T-helper 17 cell (primary cell): ENCODE measurements at regions not wholly inside any gene's neighbourhood (a gene's known extent, or its start where the extent isn't known, plus 50 kb on each side); places are given as distances from the start of the nearest gene placed in this dataset.
"Not testable (repeated sequence)": the region's sequence is repeated elsewhere in the genome, so short reads cannot be mapped to it uniquely, and the experiment has no call there.

Source experiments
- ATAC-seq: fragments of 150-1000 bp; cut with Tn5 transposase; 2 replicates; pipeline ENCODE4 v1.10.0; 2021; ENCODE audit warnings: mild to moderate bottlenecking, moderate library complexity
- DNase-seq, 3 donors: peaks; one replicate each; pipeline versions ENCODE4 v3.0.0 to v3.0.0-alpha.2; 2020 to 2021
- H3K9me3 ChIP-seq: one replicate; pipeline ENCODE4 v1.7.0; 2013; ENCODE audit warnings: low read length, mild to moderate bottlenecking; ENCODE audit not compliant: control insufficient read depth, poor library complexity, severe bottlenecking
- H3K27ac Mint-ChIP-seq: one replicate; pipeline ENCODE4 v1.8.0; 2022; ENCODE audit warnings: mild to moderate bottlenecking, moderate library complexity, mixed read lengths
- H3K27me3 Mint-ChIP-seq: one replicate; pipeline ENCODE4 v1.8.0; 2022; ENCODE audit warnings: mixed read lengths
- H3K36me3 Mint-ChIP-seq: one replicate; pipeline ENCODE4 v1.8.0; 2022; ENCODE audit warnings: low read depth, mixed read lengths
- H3K4me1 Mint-ChIP-seq: one replicate; pipeline ENCODE4 v1.8.0; 2022; ENCODE audit warnings: mild to moderate bottlenecking, mixed read lengths
- H3K4me3 Mint-ChIP-seq: one replicate; pipeline ENCODE4 v1.8.0; 2022; ENCODE audit warnings: mild to moderate bottlenecking, moderate library complexity, mixed read lengths

GRCh38 chr11:69890476-69890875, 71.3 kb upstream of the FGF3 start:
- ATAC-seq (no peak), DNase-seq (no peak)
- Mint-ChIP-seq H3K36me3 (no peaks in the 10 kb centered on the region), H3K27me3 (peaks cover 65% of the 10 kb centered on the region), H3K4me1 (peaks cover 5% of the 10 kb centered on the region), H3K4me3 (no peak overlapping the region), H3K27ac (no peak overlapping the region)
- H3K9me3 ChIP-seq = no peaks in the 10 kb centered on the region

GRCh38 chr11:69891421-69892236, 72.4 kb upstream of the FGF3 start:
- Mint-ChIP-seq H3K27me3 (peaks cover 65% of the 10 kb centered on the region), H3K4me1 (peaks cover 5% of the 10 kb centered on the region), H3K36me3 (no peaks in the 10 kb centered on the region), H3K4me3 (no peak overlapping the region), H3K27ac (no peak overlapping the region)
- H3K9me3 ChIP-seq = no peaks in the 10 kb centered on the region
- ATAC-seq (no peak), DNase-seq (no peak)

GRCh38 chr11:69892237-69892985, 73.2 kb upstream of the FGF3 start:
- H3K27ac Mint-ChIP-seq = no peak overlapping the region
- H3K27me3 Mint-ChIP-seq = peaks cover 70% of the 10 kb centered on the region
- H3K4me1 Mint-ChIP-seq = peaks cover 5% of the 10 kb centered on the region
- no peaks in the 10 kb centered on the region for H3K36me3 Mint-ChIP-seq
- H3K9me3 ChIP-seq = no peaks in the 10 kb centered on the region
- DNase-seq (no peak), ATAC-seq (no peak)
- H3K4me3 Mint-ChIP-seq = no peak overlapping the region

- peaks cover 69% of the 10 kb centered on the region for H3K27me3 Mint-ChIP-seq
- ATAC-seq (no peak), DNase-seq (no peak)
Measured at GRCh38 chr11:69892986-69893555, 73.9 kb upstream of the FGF3 start.

GRCh38 chr11:69893631-69894030, 74.4 kb upstream of the FGF3 start:
- H3K27me3 Mint-ChIP-seq = peaks cover 66% of the 10 kb centered on the region
- H3K36me3 Mint-ChIP-seq = no peaks in the 10 kb centered on the region
- H3K27ac Mint-ChIP-seq = no peak overlapping the region
- no peak overlapping the region for H3K4me3 Mint-ChIP-seq
- no peak for ATAC-seq
- no peak for DNase-seq
- peaks cover 3% of the 10 kb centered on the region for H3K4me1 Mint-ChIP-seq
- H3K9me3 ChIP-seq = no peaks in the 10 kb centered on the region

More at GRCh38 chr11:69892986-69893555, 73.9 kb upstream of the FGF3 start:
- Mint-ChIP-seq H3K4me1 (peaks cover 5% of the 10 kb centered on the region), H3K36me3 (no peaks in the 10 kb centered on the region), H3K4me3 (no peak overlapping the region), H3K27ac (no peak overlapping the region)
- H3K9me3 ChIP-seq = no peaks in the 10 kb centered on the region

- H3K4me1 Mint-ChIP-seq = peaks cover 3% of the 10 kb centered on the region
- DNase-seq = no peak
- no peaks in the 10 kb centered on the region for H3K9me3 ChIP-seq
- no peak for ATAC-seq
- peak overlapping the region; percentile 5 for H3K4me3 Mint-ChIP-seq
- H3K27ac Mint-ChIP-seq = no peak overlapping the region
- peaks cover 65% of the 10 kb centered on the region for H3K27me3 Mint-ChIP-seq
- no peaks in the 10 kb centered on the region for H3K36me3 Mint-ChIP-seq
Measured at GRCh38 chr11:69894181-69894611, 75.0 kb upstream of the FGF3 start.

- Mint-ChIP-seq H3K27ac (no peak overlapping the region), H3K36me3 (no peaks in the 10 kb centered on the region), H3K4me3 (no peak overlapping the region), H3K4me1 (peaks cover 3% of the 10 kb centered on the region), H3K27me3 (peaks cover 65% of the 10 kb centered on the region)
- no peak for ATAC-seq
- DNase-seq = no peak
- H3K9me3 ChIP-seq = no peaks in the 10 kb centered on the region
Measured at GRCh38 chr11:69894648-69895047, 75.4 kb upstream of the FGF3 start.

GRCh38 chr11:69896250-69896649, 77.0 kb upstream of the FGF3 start:
- no peak overlapping the region for H3K4me3 Mint-ChIP-seq
- H3K27ac Mint-ChIP-seq = no peak overlapping the region
- ATAC-seq (no peak), DNase-seq (no peak)
- peaks cover 62% of the 10 kb centered on the region for H3K27me3 Mint-ChIP-seq
- no peaks in the 10 kb centered on the region for H3K9me3 ChIP-seq
- peaks cover 3% of the 10 kb centered on the region for H3K4me1 Mint-ChIP-seq
- no peaks in the 10 kb centered on the region for H3K36me3 Mint-ChIP-seq

GRCh38 chr11:69898123-69898522, 78.9 kb upstream of the FGF3 start:
- Mint-ChIP-seq H3K27me3 (peaks cover 61% of the 10 kb centered on the region), H3K27ac (no peak overlapping the region)

GRCh38 chr11:69899957-69900821, 81.0 kb upstream of the FGF3 start:
- no peak for DNase-seq
- Mint-ChIP-seq H3K27me3 (peaks cover 57% of the 10 kb centered on the region), H3K27ac (no peak overlapping the region), H3K4me1 (no peaks in the 10 kb centered on the region), H3K36me3 (no peaks in the 10 kb centered on the region), H3K4me3 (no peak overlapping the region)
- no peaks in the 10 kb centered on the region for H3K9me3 ChIP-seq
- no peak for ATAC-seq

More at GRCh38 chr11:69898123-69898522, 78.9 kb upstream of the FGF3 start:
- DNase-seq (no peak), ATAC-seq (no peak)
- H3K9me3 ChIP-seq = no peaks in the 10 kb centered on the region
- H3K4me1 Mint-ChIP-seq = no peaks in the 10 kb centered on the region
- H3K4me3 Mint-ChIP-seq = no peak overlapping the region
- H3K36me3 Mint-ChIP-seq = no peaks in the 10 kb centered on the region

GRCh38 chr11:69900822-69901302, 81.6 kb upstream of the FGF3 start:
- H3K9me3 ChIP-seq, H3K4me3 Mint-ChIP-seq, H3K36me3 Mint-ChIP-seq, H3K4me1 Mint-ChIP-seq, H3K27ac Mint-ChIP-seq, ATAC-seq, DNase-seq: not testable (repeated sequence)
- peaks cover 59% of the 10 kb centered on the region for H3K27me3 Mint-ChIP-seq

- Mint-ChIP-seq H3K27ac (no peak overlapping the region), H3K4me3 (no peak overlapping the region), H3K36me3 (no peaks in the 10 kb centered on the region), H3K27me3 (peaks cover 66% of the 10 kb centered on the region), H3K4me1 (no peaks in the 10 kb centered on the region)
- DNase-seq (no peak), ATAC-seq (no peak)
- H3K9me3 ChIP-seq = no peaks in the 10 kb centered on the region
Measured at GRCh38 chr11:69902337-69902736, 83.1 kb upstream of the FGF3 start.
